SK-N-SH (cell line): ENCODE measurements at regions not wholly inside any gene's neighbourhood (a gene's known extent, or its start where the extent isn't known, plus 50 kb on each side); places are given as distances from the start of the nearest gene placed in this dataset.

Source experiments
- CTCF ChIA-PET: fragments of 300-600, 350-600 bp; formaldehyde crosslinking; extraction: SDS; loops from one replicate; lab custom pipeline; 2021; lab: Yijun Ruan, JAX
- POLR2A ChIA-PET: fragments of 350-600 bp; sonication (Branson Sonifier 250); formaldehyde crosslinking; extraction: SDS; loops from one replicate; lab custom pipeline; 2020; ENCODE audit warnings: antibody characterized with exemption, inconsistent platforms; lab: Yijun Ruan, JAX
- DNase-seq: peaks from one replicate; pipeline ENCODE4 v3.0.0; 2012
- H2AFZ ChIP-seq: fragments of 200-600 bp; sonication (generic); 2 replicates; pipeline ENCODE4 v1.8.1; 2016; ENCODE audit warnings: antibody characterized with exemption, mild to moderate bottlenecking, low read depth
- H3F3A ChIP-seq: fragments of 200-600 bp; sonication (generic); replicated peaks from 2 replicates; pipeline ENCODE3; 2016; ENCODE audit warnings: antibody characterized with exemption, mild to moderate bottlenecking; ENCODE audit not compliant: insufficient read depth
- H3K27ac ChIP-seq, 2 experiments: fragments of 200-500 bp in 1 of 2; fragments of 200-600 bp in 1 of 2; sonication (Bioruptor generic) in 1 of 2; sonication (generic), shearing (Covaris generic) in 1 of 2; 2 replicates each; pipeline versions ENCODE4 v1.5.1 to v1.6.1; 2014 to 2016; ENCODE audit warnings: low read depth in 2 of 2, inconsistent platforms in 1 of 2, low read length in 1 of 2, mild to moderate bottlenecking in 1 of 2, mixed read lengths in 1 of 2
- H3K27me3 ChIP-seq: fragments of 200-600 bp; sonication (generic), shearing (Covaris generic); 2 replicates; pipeline ENCODE4 v1.6.1; 2016; ENCODE audit warnings: mixed run types; ENCODE audit not compliant: insufficient read depth
- H3K36me3 ChIP-seq, 2 experiments: fragments of 200-500 bp in 1 of 2; fragments of 200-600 bp in 1 of 2; sonication (Bioruptor generic) in 1 of 2; sonication (generic) in 1 of 2; replicated peaks in 1 of 2; 2 replicates each; pipeline versions ENCODE3 to v1.5.1; 2014 to 2016; ENCODE audit warnings: low read length in 1 of 2, mild to moderate bottlenecking in 1 of 2; ENCODE audit not compliant: insufficient read depth in 2 of 2, control insufficient read depth in 1 of 2
- H3K4me1 ChIP-seq, 2 experiments: fragments of 200-500 bp in 1 of 2; fragments of 200-600 bp in 1 of 2; sonication (Bioruptor generic) in 1 of 2; sonication (generic), shearing (Covaris generic) in 1 of 2; 2 replicates each; pipeline versions ENCODE4 v1.5.1 to v1.6.1; 2014 to 2016; ENCODE audit warnings: low read depth in 1 of 2, low read length in 1 of 2, mixed run types in 1 of 2; ENCODE audit not compliant: insufficient read depth in 2 of 2, control insufficient read depth in 1 of 2
- H3K4me2 ChIP-seq: fragments of 200-600 bp; sonication (generic), shearing (Covaris generic); 2 replicates; pipeline ENCODE4 v1.6.1; 2017; ENCODE audit warnings: mixed run types
- H3K4me3 ChIP-seq, 2 experiments: fragments of 200-500 bp in 1 of 2; fragments of 200-600 bp in 1 of 2; sonication (Bioruptor generic) in 1 of 2; sonication (generic), shearing (Covaris generic) in 1 of 2; 2 replicates each; pipeline versions ENCODE4 v1.5.1 to v1.8.1; 2014 to 2016; ENCODE audit warnings: low read depth in 2 of 2, inconsistent platforms in 1 of 2, low read length in 1 of 2, mild to moderate bottlenecking in 1 of 2, mixed read lengths in 1 of 2, moderate library complexity in 1 of 2
- H3K79me2 ChIP-seq: fragments of 200-600 bp; sonication (generic); 2 replicates; pipeline ENCODE4 v1.8.1; 2017; ENCODE audit warnings: mild to moderate bottlenecking; ENCODE audit not compliant: insufficient read depth
- H3K9ac ChIP-seq: fragments of 200-600 bp; sonication (generic); 2 replicates; pipeline ENCODE4 v1.6.1; 2017; ENCODE audit warnings: mixed run types
- H3K9me2 ChIP-seq: fragments of 200-600 bp; sonication (generic); 2 replicates; pipeline ENCODE4 v1.6.1; 2017; ENCODE audit warnings: mixed run types
- H3K9me3 ChIP-seq: fragments of 200-600 bp; sonication (generic); 2 replicates; pipeline ENCODE4 v1.6.1; 2017; ENCODE audit warnings: mixed run types, mild to moderate bottlenecking, moderate library complexity
- H4K20me1 ChIP-seq: fragments of 200-600 bp; sonication (generic); 2 replicates; pipeline ENCODE4 v1.6.1; 2017; ENCODE audit warnings: mild to moderate bottlenecking, mixed run types; ENCODE audit not compliant: insufficient read depth
- CHD2 ChIP-seq: fragments of 150-350 bp; IDR thresholded peaks from 2 replicates; pipeline ENCODE4 v1.6.1; 2018; ENCODE audit warnings: low read length; ENCODE audit not compliant: partially characterized antibody
- CTCF ChIP-seq: fragments of 200-600 bp; sonication (generic); IDR thresholded peaks from 2 replicates; pipeline ENCODE4 v1.6.1; 2017; ENCODE audit warnings: antibody characterized with exemption, mild to moderate bottlenecking, moderate library complexity
- ELF1 ChIP-seq: IDR thresholded peaks from 2 replicates; pipeline ENCODE4 v1.4.0; 2012
- EZH2phosphoT487 ChIP-seq: fragments of 200-600 bp; sonication (generic); IDR thresholded peaks from 2 replicates; pipeline ENCODE4 v1.6.1; 2017; ENCODE audit warnings: low read depth, mixed run types, mild to moderate bottlenecking, antibody characterized with exemption, moderate library complexity, borderline replicate concordance
- FOSL2 ChIP-seq: IDR thresholded peaks from 2 replicates; pipeline ENCODE4 v1.4.0; 2012; ENCODE audit warnings: low read depth, mild to moderate bottlenecking, moderate library complexity, borderline replicate concordance
- IRF3 ChIP-seq: fragments of 150-350 bp; IDR thresholded peaks from 2 replicates; pipeline ENCODE4 v1.6.1; 2016; ENCODE audit warnings: mild to moderate bottlenecking, low read depth, low read length
- JUND ChIP-seq: IDR thresholded peaks from 2 replicates; pipeline ENCODE4 v1.4.0; 2012
- MAX ChIP-seq: IDR thresholded peaks from 2 replicates; pipeline ENCODE4 v1.4.0; 2012; ENCODE audit warnings: low read depth
- RAD21 ChIP-seq: IDR thresholded peaks from 2 replicates; pipeline ENCODE4 v1.6.1; 2012; ENCODE audit warnings: mild to moderate bottlenecking, low read length
- RCOR1 ChIP-seq: fragments of 150-350 bp; IDR thresholded peaks from 2 replicates; pipeline ENCODE4 v1.6.1; 2017; ENCODE audit warnings: antibody characterized with exemption, low read length
- RFX5 ChIP-seq: IDR thresholded peaks from 2 replicates; pipeline ENCODE4 v1.6.1; 2012; ENCODE audit warnings: mild to moderate bottlenecking, improper control_type of control experiment, low read length
- RXRA ChIP-seq: IDR thresholded peaks from 2 replicates; pipeline ENCODE4 v1.4.0; 2012; ENCODE audit warnings: low read depth, mild to moderate bottlenecking, borderline replicate concordance
- SIN3A ChIP-seq: IDR thresholded peaks from 2 replicates; pipeline ENCODE4 v1.6.1; 2012; ENCODE audit warnings: low read depth, mild to moderate bottlenecking, low read length, moderate library complexity, borderline replicate concordance
- TAF1 ChIP-seq: IDR thresholded peaks from 2 replicates; pipeline ENCODE4 v1.6.1; 2012; ENCODE audit warnings: low read depth, mild to moderate bottlenecking, low read length, moderate library complexity, borderline replicate concordance
- TCF12 ChIP-seq: IDR thresholded peaks from 2 replicates; pipeline ENCODE4 v1.4.0; 2012
- TEAD4 ChIP-seq: IDR thresholded peaks from 2 replicates; pipeline ENCODE4 v1.4.0; 2012; ENCODE audit warnings: mild to moderate bottlenecking, borderline replicate concordance; ENCODE audit not compliant: insufficient read depth
- USF1 ChIP-seq: IDR thresholded peaks from 2 replicates; pipeline ENCODE4 v1.4.0; 2012; ENCODE audit warnings: low read depth, borderline replicate concordance
- YY1 ChIP-seq: IDR thresholded peaks from 2 replicates; pipeline ENCODE4 v1.4.0; 2012; ENCODE audit warnings: low read depth, mild to moderate bottlenecking
- ZBTB33 ChIP-seq: IDR thresholded peaks from 2 replicates; pipeline ENCODE4 v1.4.0; 2012; ENCODE audit warnings: low read depth, borderline replicate concordance
- WGBS: methylation state at CpG from one replicate; pipeline ENCODE4 v1.1.6; 2017; ENCODE audit warnings: low lambda C conversion rate; 5-methylcytosine and 5-hydroxymethylcytosine counted together

DNA sequence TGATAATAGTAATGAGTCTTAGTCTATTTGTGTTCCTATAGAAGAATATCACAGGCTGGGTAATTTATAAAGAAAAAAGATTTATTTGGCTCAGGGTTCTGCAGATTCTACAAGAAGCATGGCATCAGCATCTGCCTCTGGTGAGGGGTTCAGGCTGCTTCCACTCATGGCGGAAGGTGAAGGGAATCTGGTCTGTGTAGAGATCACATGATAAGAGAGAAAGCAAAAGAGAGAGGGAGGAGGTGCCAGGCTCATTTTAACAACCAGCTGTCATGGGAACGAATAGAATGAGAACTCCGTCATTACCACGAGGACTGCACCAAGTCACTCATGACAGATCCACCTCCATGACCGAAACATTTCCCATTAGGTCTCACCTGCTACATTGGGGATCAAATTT, 664.0 kb upstream of the SGO1 start:
- no peaks in the 10 kb centered on the region for H3K27me3 ChIP-seq
- H3K9me3 ChIP-seq, result no peaks in the 10 kb centered on the region
- H4K20me1 ChIP-seq, result no peaks in the 10 kb centered on the region
- no peaks in the 10 kb centered on the region for H3K9me2 ChIP-seq
- no peak for DNase-seq
- no peaks in the 10 kb centered on the region for H3K36me3 ChIP-seq
- 51% methylated on average over 5 of the region's 5 CpGs for WGBS
- H3K4me1 ChIP-seq, result no peaks in the 10 kb centered on the region; a peak in 1 of 4 replicates
- no peak overlapping the region for H3K4me3 ChIP-seq
- no peak overlapping the region for H3K9ac ChIP-seq
- H3K79me2 ChIP-seq, result no peaks in the 10 kb centered on the region
- POLR2A ChIA-PET, result no interaction called here
- H3K27ac ChIP-seq, result no peak overlapping the region
- CTCF ChIA-PET, result no interaction called here
- no peaks in the 10 kb centered on the region for H3F3A ChIP-seq
- no peak overlapping the region for H2AFZ ChIP-seq
- H3K4me2 ChIP-seq, result no peak overlapping the region
- TF ChIP-seq ELF1, result no peak
- no peak for TF ChIP-seq FOSL2
- no peak for TF ChIP-seq TAF1
- TF ChIP-seq TCF12, result no peak
- no peak for TF ChIP-seq MAX
- TF ChIP-seq CHD2, result no peak
- no peak for TF ChIP-seq ZBTB33
- TF ChIP-seq EZH2phosphoT487, result no peak
- TF ChIP-seq USF1, result no peak
- no peak for TF ChIP-seq RCOR1

GRCh38 chr3:20846832-20847231, 660.8 kb upstream of the SGO1 start:
- WGBS, result 52% methylated on average over 3 of the region's 3 CpGs

More at GRCh38 chr3:20846832-20847231, 660.8 kb upstream of the SGO1 start:
- Histone ChIP-seq H3K4me3 (no peak overlapping the region), H3K9me3 (no peaks in the 10 kb centered on the region), H3K9me2 (no peaks in the 10 kb centered on the region), H3K9ac (no peak overlapping the region), H3K36me3 (no peaks in the 10 kb centered on the region), H2AFZ (no peak overlapping the region), H3F3A (no peaks in the 10 kb centered on the region), H3K79me2 (no peaks in the 10 kb centered on the region), H3K4me1 (no peaks in the 10 kb centered on the region; a peak in 1 of 4 replicates), H4K20me1 (no peaks in the 10 kb centered on the region), H3K27ac (no peak overlapping the region), H3K4me2 (no peak overlapping the region), H3K27me3 (no peaks in the 10 kb centered on the region)
- DNase-seq, result no peak
- no peak for TF ChIP-seq IRF3
- no peak for TF ChIP-seq RCOR1
- no peak for TF ChIP-seq RFX5
- no peak for TF ChIP-seq RAD21
- TF ChIP-seq SIN3A, result no peak
- TF ChIP-seq YY1, result no peak
- no peak for TF ChIP-seq CTCF
- TF ChIP-seq USF1, result no peak
- TF ChIP-seq RXRA, result no peak
- TF ChIP-seq CHD2, result no peak
- TF ChIP-seq TEAD4, result no peak
- TF ChIP-seq EZH2phosphoT487, result no peak
- TF ChIP-seq JUND, result no peak
- ChIA-PET CTCF (interaction anchor here (1.3 kb wide), 1 partner anchor 11 kb away, joined by 6 read pairs; no protein-coding TSS in a partner anchor), POLR2A (no interaction called here)
